ENCODE measurements at regions not wholly inside any gene's neighbourhood (a gene's known extent, or its start where the extent isn't known, plus 50 kb on each side); places are given as distances from the start of the nearest gene placed in this dataset.

DNA sequence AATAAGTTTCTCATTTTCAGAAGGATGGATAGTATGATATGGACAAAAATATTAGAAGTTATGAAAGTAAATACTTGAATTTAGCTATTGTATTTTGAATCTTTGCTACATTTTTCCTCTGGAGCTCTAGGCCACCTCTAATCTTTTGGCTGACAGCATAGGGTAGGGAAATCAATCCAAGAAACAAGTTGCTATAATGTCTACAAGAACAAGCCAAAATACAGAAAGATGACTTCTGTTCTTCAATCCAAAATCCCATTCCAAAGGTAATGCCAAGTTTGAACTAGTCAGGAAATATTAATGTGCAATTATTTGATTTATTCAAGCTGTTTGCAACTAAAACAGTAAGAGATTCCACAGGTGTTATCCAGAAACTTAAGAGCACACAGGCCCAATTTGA, 1323.1 kb downstream of the ADGRL3 start:
- TF ChIP-seq CTCF (IDR thresholded peaks at IDR 0.05): no peak
- no peak for TF ChIP-seq POLR2A (IDR thresholded peaks at IDR 0.05)
- no peak for TF ChIP-seq POLR2AphosphoS5 (IDR thresholded peaks at IDR 0.05)

Data from prostate gland (tissue), 2 donors.